HEK293T (cell line): ENCODE measurements at regions not wholly inside any gene's neighbourhood (a gene's known extent, or its start where the extent isn't known, plus 50 kb on each side); places are given as distances from the start of the nearest gene placed in this dataset.

Experiments used
- BHLHE40 ChIP-seq: fragments of 450-650 bp; IDR thresholded peaks from 2 replicates; pipeline ENCODE4 v1.6.1; 2016; ENCODE audit warnings: mild to moderate bottlenecking, moderate library complexity, borderline replicate concordance
- CTBP1 ChIP-seq: fragments of 450-650 bp; IDR thresholded peaks from 2 replicates; pipeline ENCODE4 v1.6.1; 2016; ENCODE audit warnings: borderline replicate concordance
- ELF4 ChIP-seq: fragments of 450-650 bp; IDR thresholded peaks from 2 replicates; pipeline ENCODE4 v1.6.1; 2017; ENCODE audit warnings: antibody characterized with exemption
- FOXK2 ChIP-seq: fragments of 450-650 bp; IDR thresholded peaks from 2 replicates; pipeline ENCODE4 v1.6.1; 2016; ENCODE audit warnings: mild to moderate bottlenecking
- FOXM1 ChIP-seq: fragments of 450-650 bp; IDR thresholded peaks from 2 replicates; pipeline ENCODE4 v1.6.1; 2017; ENCODE audit warnings: mild to moderate bottlenecking, borderline replicate concordance
- HDGF ChIP-seq: fragments of 450-650 bp; IDR thresholded peaks from 2 replicates; pipeline ENCODE4 v1.6.1; 2017; ENCODE audit warnings: antibody characterized with exemption, borderline replicate concordance
- LEF1 ChIP-seq: fragments of 450-650 bp; IDR thresholded peaks from 2 replicates; pipeline ENCODE4 v1.6.1; 2017; ENCODE audit warnings: mild to moderate bottlenecking, borderline replicate concordance
- NFRKB ChIP-seq: fragments of 450-650 bp; IDR thresholded peaks from 2 replicates; pipeline ENCODE4 v1.6.1; 2016; ENCODE audit warnings: mild to moderate bottlenecking, moderate library complexity
- SP1 ChIP-seq: fragments of 450-650 bp; IDR thresholded peaks from 2 replicates; pipeline ENCODE4 v1.6.1; 2017
- TARDBP ChIP-seq: fragments of 450-650 bp; IDR thresholded peaks from 2 replicates; pipeline ENCODE4 v1.6.1; 2016

DNA sequence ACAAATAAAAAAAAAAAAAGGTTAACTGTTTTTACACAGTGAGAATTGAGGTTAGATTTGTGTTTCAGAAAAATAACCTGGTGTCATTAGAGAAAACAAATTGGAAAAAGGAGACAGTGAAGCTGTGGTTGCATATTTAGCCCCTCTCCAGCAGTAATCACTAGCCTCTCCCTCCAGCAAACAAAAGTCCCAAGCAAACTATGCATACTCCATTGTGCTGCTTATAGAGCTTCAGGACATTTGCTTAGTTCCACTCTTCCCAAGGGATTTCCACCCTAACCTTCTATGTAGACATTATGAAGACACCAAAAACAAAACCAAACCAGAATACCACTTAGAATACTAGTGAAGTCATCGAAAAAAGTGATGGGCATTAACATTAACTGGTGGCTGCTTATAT is 534.2 kb upstream of the CDH2 start:
- TF ChIP-seq FOXM1 (no peak), NFRKB (no peak), TARDBP (no peak), BHLHE40 (no peak), SP1 (no peak), HDGF (no peak), ELF4 (no peak), FOXK2 (no peak), CTBP1 (no peak), LEF1 (no peak)
